ENCODE measurements at regions not wholly inside any gene's neighbourhood (a gene's known extent, or its start where the extent isn't known, plus 50 kb on each side); places are given as distances from the start of the nearest gene placed in this dataset.

DNA sequence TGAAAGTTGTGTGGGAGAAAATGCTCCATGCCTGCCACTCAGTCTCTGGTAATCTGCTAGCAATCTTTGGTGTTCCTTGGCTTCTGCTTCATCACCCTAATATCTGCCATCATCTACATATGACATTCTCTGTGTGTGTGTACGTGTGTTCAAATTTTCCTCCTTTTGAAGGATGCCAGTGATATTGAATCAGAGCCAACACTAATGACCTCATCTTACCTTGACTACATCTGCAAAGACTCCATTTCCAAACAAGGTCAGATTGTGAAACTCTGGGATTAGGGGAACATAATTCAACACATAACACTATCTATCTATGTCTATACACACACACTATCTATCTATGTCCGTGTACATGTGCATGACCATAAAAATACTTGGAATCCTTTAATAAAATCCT, 81.4 kb upstream of the IRS2 start:
- peaks cover 0 to 2% (median 0%) of the 10 kb centered on the region in 5 donors for H3K9me3 Mint-ChIP-seq
- no peak for DNase-seq
- ChIA-PET POLR2A (no interaction called here), CTCF (no interaction called here)
- H3K36me3 ChIP-seq (ENCODE audit: insufficient read depth, low read length), result no peaks in the 10 kb centered on the region
- no peaks in the 10 kb centered on the region for H3K9me3 ChIP-seq (ENCODE audit: low read length)
- no peaks in the 10 kb centered on the region for H3K27me3 ChIP-seq (ENCODE audit: insufficient read depth, low read length, poor library complexity, severe bottlenecking)
- H3K4me3 Mint-ChIP-seq, result no peak overlapping the region
- no peak overlapping the region for H3K4me3 ChIP-seq (ENCODE audit: low read length)
- no peak overlapping the region for H3K27ac Mint-ChIP-seq
- no peaks in the 10 kb centered on the region for H3K4me1 Mint-ChIP-seq
- H3K27ac ChIP-seq (ENCODE audit: low read depth, low read length), result no peak overlapping the region
- no peaks in the 10 kb centered on the region for H3K36me3 Mint-ChIP-seq
- H3K4me1 ChIP-seq (ENCODE audit: insufficient read depth, low read length), result no peaks in the 10 kb centered on the region
- peaks cover 0 to 8% of the 10 kb centered on the region in 2 donors for H3K27me3 Mint-ChIP-seq

DNA sequence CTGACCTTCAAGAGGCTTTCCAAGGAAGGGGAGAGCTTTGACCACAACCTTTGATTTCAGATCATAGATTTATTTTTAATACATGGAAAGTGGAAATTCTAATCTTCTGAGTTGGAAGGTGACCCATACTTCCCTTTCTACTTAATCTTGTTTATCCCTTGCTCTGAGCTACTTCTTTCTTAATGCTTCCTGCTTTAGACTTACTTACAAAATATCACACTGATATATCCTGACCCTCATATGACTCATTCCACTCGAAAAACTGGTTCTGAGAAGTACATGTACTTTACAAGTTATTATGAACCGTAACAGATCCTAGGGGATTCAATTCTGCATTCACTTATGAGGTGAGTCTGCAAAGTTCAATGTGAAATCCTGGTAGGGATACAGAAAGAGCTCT, 76.2 kb upstream of the IRS2 start:
- Histone ChIP-seq H3K4me1 (ENCODE audit: insufficient read depth, low read length) (no peaks in the 10 kb centered on the region), H3K36me3 (ENCODE audit: insufficient read depth, low read length) (no peaks in the 10 kb centered on the region), H3K27ac (ENCODE audit: low read depth, low read length) (no peak overlapping the region), H3K4me3 (ENCODE audit: low read length) (no peak overlapping the region), H3K27me3 (ENCODE audit: insufficient read depth, low read length, poor library complexity, severe bottlenecking) (no peaks in the 10 kb centered on the region), H3K9me3 (ENCODE audit: low read length) (no peaks in the 10 kb centered on the region)
- Mint-ChIP-seq H3K4me3 (no peak overlapping the region), H3K36me3 (no peaks in the 10 kb centered on the region), H3K27me3 (peaks cover 2 to 3% of the 10 kb centered on the region in 2 donors), H3K4me1 (no peaks in the 10 kb centered on the region), H3K27ac (no peak overlapping the region), H3K9me3 (peaks cover 0 to 2% (median 0%) of the 10 kb centered on the region in 5 donors)
- no peak for DNase-seq
- ChIA-PET POLR2A (no interaction called here), CTCF (no interaction called here)

GRCh38 chr13:109859898-109860297, 73.5 kb upstream of the IRS2 start:
- ChIA-PET POLR2A (no interaction called here), CTCF (interaction anchor here (1.1 kb wide), 1 partner anchor 27 kb away, joined by 3 read pairs; no protein-coding TSS in a partner anchor)
- no peaks in the 10 kb centered on the region for H3K9me3 ChIP-seq (ENCODE audit: low read length)
- no peaks in the 10 kb centered on the region for H3K4me1 Mint-ChIP-seq
- no peak overlapping the region for H3K4me3 Mint-ChIP-seq
- no peaks in the 10 kb centered on the region for H3K4me1 ChIP-seq (ENCODE audit: insufficient read depth, low read length)
- H3K9me3 Mint-ChIP-seq, result peaks cover 0 to 3% (median 0%) of the 10 kb centered on the region in 5 donors
- no peaks in the 10 kb centered on the region for H3K27me3 ChIP-seq (ENCODE audit: insufficient read depth, low read length, poor library complexity, severe bottlenecking)
- H3K27ac ChIP-seq (ENCODE audit: low read depth, low read length), result no peak overlapping the region
- peaks cover 0 to 2% (median 0%) of the 10 kb centered on the region in 3 donors for H3K36me3 Mint-ChIP-seq
- DNase-seq, result no peak
- H3K36me3 ChIP-seq (ENCODE audit: insufficient read depth, low read length), result no peaks in the 10 kb centered on the region
- no peak overlapping the region for H3K27ac Mint-ChIP-seq
- no peak overlapping the region for H3K4me3 ChIP-seq (ENCODE audit: low read length)
- peaks cover 6 to 13% of the 10 kb centered on the region in 2 donors for H3K27me3 Mint-ChIP-seq

- ChIA-PET POLR2A (no interaction called here), CTCF (interaction anchor here (1.1 kb wide), 1 partner anchor 27 kb away, joined by 3 read pairs; no protein-coding TSS in a partner anchor)
Observed at GRCh38 chr13:109859216-109859835, 72.9 kb upstream of the IRS2 start.

GRCh38 chr13:109858319-109858718, 71.9 kb upstream of the IRS2 start:
- no peaks in the 10 kb centered on the region for H3K4me1 ChIP-seq (ENCODE audit: insufficient read depth, low read length)
- H3K4me1 Mint-ChIP-seq, result no peaks in the 10 kb centered on the region
- H3K27ac Mint-ChIP-seq, result no peak overlapping the region
- CTCF ChIA-PET, result no interaction called here
- no peaks in the 10 kb centered on the region for H3K9me3 ChIP-seq (ENCODE audit: low read length)
- no peaks in the 10 kb centered on the region for H3K36me3 ChIP-seq (ENCODE audit: insufficient read depth, low read length)
- H3K27me3 ChIP-seq (ENCODE audit: insufficient read depth, low read length, poor library complexity, severe bottlenecking), result no peaks in the 10 kb centered on the region
- peaks cover 0 to 3% (median 0%) of the 10 kb centered on the region in 5 donors for H3K9me3 Mint-ChIP-seq
- no peak overlapping the region for H3K27ac ChIP-seq (ENCODE audit: low read depth, low read length)
- no peak for DNase-seq
- no peak overlapping the region for H3K4me3 Mint-ChIP-seq
- H3K27me3 Mint-ChIP-seq, result peaks cover 6 to 13% of the 10 kb centered on the region in 2 donors
- peaks cover 0 to 2% (median 0%) of the 10 kb centered on the region in 3 donors for H3K36me3 Mint-ChIP-seq
- POLR2A ChIA-PET, result no interaction called here
- no peak overlapping the region for H3K4me3 ChIP-seq (ENCODE audit: low read length)

More at GRCh38 chr13:109859216-109859835, 72.9 kb upstream of the IRS2 start:
- no peak overlapping the region for H3K27ac ChIP-seq (ENCODE audit: low read depth, low read length)
- H3K4me3 Mint-ChIP-seq, result no peak overlapping the region
- peaks cover 0 to 3% (median 0%) of the 10 kb centered on the region in 5 donors for H3K9me3 Mint-ChIP-seq
- no peaks in the 10 kb centered on the region for H3K9me3 ChIP-seq (ENCODE audit: low read length)
- no peaks in the 10 kb centered on the region for H3K27me3 ChIP-seq (ENCODE audit: insufficient read depth, low read length, poor library complexity, severe bottlenecking)
- no peak overlapping the region for H3K27ac Mint-ChIP-seq
- DNase-seq, result no peak
- H3K36me3 ChIP-seq (ENCODE audit: insufficient read depth, low read length), result no peaks in the 10 kb centered on the region
- H3K4me1 Mint-ChIP-seq, result no peaks in the 10 kb centered on the region
- H3K4me3 ChIP-seq (ENCODE audit: low read length), result no peak overlapping the region
- peaks cover 0 to 2% (median 0%) of the 10 kb centered on the region in 3 donors for H3K36me3 Mint-ChIP-seq
- H3K4me1 ChIP-seq (ENCODE audit: insufficient read depth, low read length), result no peaks in the 10 kb centered on the region
- peaks cover 6 to 13% of the 10 kb centered on the region in 2 donors for H3K27me3 Mint-ChIP-seq

DNA sequence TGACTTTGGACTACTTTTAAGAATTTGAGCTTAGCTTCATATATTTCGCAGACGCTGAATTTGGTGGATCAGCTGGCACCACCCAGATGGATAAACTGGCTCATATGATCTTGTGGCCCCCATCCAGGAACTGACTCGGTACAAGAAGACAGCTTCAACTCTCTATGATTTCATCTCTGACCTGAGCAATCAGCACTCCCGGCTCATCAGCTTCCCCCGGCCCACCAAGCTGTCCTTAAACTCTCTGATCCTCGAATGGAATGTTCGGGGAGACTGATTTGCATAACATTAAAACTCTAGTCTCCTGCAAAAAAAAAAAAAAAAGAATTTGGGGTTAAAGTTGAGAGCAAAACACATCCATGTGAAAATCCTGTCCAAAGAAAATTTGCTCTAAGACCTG, 71.4 kb upstream of the IRS2 start:
- peaks cover 0 to 2% (median 0%) of the 10 kb centered on the region in 3 donors for H3K36me3 Mint-ChIP-seq
- peaks cover 0 to 3% (median 0%) of the 10 kb centered on the region in 5 donors for H3K9me3 Mint-ChIP-seq
- no peaks in the 10 kb centered on the region for H3K9me3 ChIP-seq (ENCODE audit: low read length)
- ChIA-PET POLR2A (no interaction called here), CTCF (no interaction called here)
- H3K27ac Mint-ChIP-seq, result no peak overlapping the region
- H3K4me1 Mint-ChIP-seq, result no peaks in the 10 kb centered on the region
- H3K27me3 ChIP-seq (ENCODE audit: insufficient read depth, low read length, poor library complexity, severe bottlenecking), result no peaks in the 10 kb centered on the region
- H3K4me1 ChIP-seq (ENCODE audit: insufficient read depth, low read length), result no peaks in the 10 kb centered on the region
- H3K36me3 ChIP-seq (ENCODE audit: insufficient read depth, low read length), result no peaks in the 10 kb centered on the region
- H3K4me3 Mint-ChIP-seq, result no peak overlapping the region
- H3K4me3 ChIP-seq (ENCODE audit: low read length), result no peak overlapping the region
- no peak overlapping the region for H3K27ac ChIP-seq (ENCODE audit: low read depth, low read length)
- H3K27me3 Mint-ChIP-seq, result peaks cover 6 to 13% of the 10 kb centered on the region in 2 donors
- DNase-seq, result no peak

GRCh38 chr13:109857325-109857724, 70.9 kb upstream of the IRS2 start:
- H3K27ac Mint-ChIP-seq, result no peak overlapping the region
- peaks cover 0 to 3% (median 0%) of the 10 kb centered on the region in 5 donors for H3K9me3 Mint-ChIP-seq
- H3K9me3 ChIP-seq (ENCODE audit: low read length), result no peaks in the 10 kb centered on the region
- H3K4me3 Mint-ChIP-seq, result no peak overlapping the region
- H3K27me3 ChIP-seq (ENCODE audit: insufficient read depth, low read length, poor library complexity, severe bottlenecking), result no peaks in the 10 kb centered on the region
- ChIA-PET CTCF (no interaction called here), POLR2A (no interaction called here)
- H3K4me1 Mint-ChIP-seq, result no peaks in the 10 kb centered on the region
- no peaks in the 10 kb centered on the region for H3K36me3 ChIP-seq (ENCODE audit: insufficient read depth, low read length)
- H3K27me3 Mint-ChIP-seq, result peaks cover 6 to 13% of the 10 kb centered on the region in 2 donors
- no peak for DNase-seq
- peaks cover 0 to 2% (median 0%) of the 10 kb centered on the region in 3 donors for H3K36me3 Mint-ChIP-seq
- no peak overlapping the region for H3K4me3 ChIP-seq (ENCODE audit: low read length)
- H3K4me1 ChIP-seq (ENCODE audit: insufficient read depth, low read length), result no peaks in the 10 kb centered on the region
- H3K27ac ChIP-seq (ENCODE audit: low read depth, low read length), result no peak overlapping the region

DNA sequence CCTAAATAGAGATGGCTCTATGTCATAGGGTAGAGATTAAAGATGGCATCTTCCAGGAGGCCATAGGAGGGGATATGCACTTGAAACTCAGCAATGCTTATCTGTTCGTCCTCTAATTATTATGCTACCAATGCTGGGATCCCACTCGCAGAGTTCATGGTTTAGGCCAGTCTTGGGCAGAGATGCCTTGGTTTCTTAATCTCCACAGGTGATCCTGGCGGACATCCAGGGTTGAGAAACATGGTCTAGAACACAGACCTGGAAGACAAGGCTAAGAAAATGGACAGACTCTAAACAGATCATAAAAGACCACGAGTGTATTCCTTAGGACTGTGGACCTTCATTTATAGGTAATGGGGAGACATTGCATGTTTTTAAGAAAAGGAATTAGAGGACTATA, 70.0 kb upstream of the IRS2 start:
- H3K4me3 Mint-ChIP-seq, result no peak overlapping the region
- no peak overlapping the region for H3K4me3 ChIP-seq (ENCODE audit: low read length)
- no peak overlapping the region for H3K27ac Mint-ChIP-seq
- peaks cover 0 to 3% (median 0%) of the 10 kb centered on the region in 5 donors for H3K9me3 Mint-ChIP-seq
- no peaks in the 10 kb centered on the region for H3K4me1 ChIP-seq (ENCODE audit: insufficient read depth, low read length)
- no peak overlapping the region for H3K27ac ChIP-seq (ENCODE audit: low read depth, low read length)
- peaks cover 6 to 13% of the 10 kb centered on the region in 2 donors for H3K27me3 Mint-ChIP-seq
- H3K36me3 Mint-ChIP-seq, result peaks cover 0 to 2% (median 0%) of the 10 kb centered on the region in 3 donors
- no peaks in the 10 kb centered on the region for H3K4me1 Mint-ChIP-seq
- H3K36me3 ChIP-seq (ENCODE audit: insufficient read depth, low read length), result no peaks in the 10 kb centered on the region
- ChIA-PET CTCF (no interaction called here), POLR2A (no interaction called here)
- no peaks in the 10 kb centered on the region for H3K27me3 ChIP-seq (ENCODE audit: insufficient read depth, low read length, poor library complexity, severe bottlenecking)
- H3K9me3 ChIP-seq (ENCODE audit: low read length), result no peaks in the 10 kb centered on the region
- DNase-seq, result no peak

All from CD8-positive, alpha-beta memory T cell (primary cell).